NCI-H460 (cell line): ENCODE measurements at regions not wholly inside any gene's neighbourhood (a gene's known extent, or its start where the extent isn't known, plus 50 kb on each side); places are given as distances from the start of the nearest gene placed in this dataset.

Experiments
- DNase-seq: peaks from one replicate; pipeline ENCODE4 v3.0.0-alpha.2; 2016; ENCODE audit warnings: low read depth; ENCODE audit errors: extremely low read depth
- small RNA-seq, 2 experiments: library from RNA; depleted of rRNA; stranded (forward); fragments of <200 nt; gene quantifications; one replicate each; pipeline ENCODE3, GENCODE V24; 2014

DNA sequence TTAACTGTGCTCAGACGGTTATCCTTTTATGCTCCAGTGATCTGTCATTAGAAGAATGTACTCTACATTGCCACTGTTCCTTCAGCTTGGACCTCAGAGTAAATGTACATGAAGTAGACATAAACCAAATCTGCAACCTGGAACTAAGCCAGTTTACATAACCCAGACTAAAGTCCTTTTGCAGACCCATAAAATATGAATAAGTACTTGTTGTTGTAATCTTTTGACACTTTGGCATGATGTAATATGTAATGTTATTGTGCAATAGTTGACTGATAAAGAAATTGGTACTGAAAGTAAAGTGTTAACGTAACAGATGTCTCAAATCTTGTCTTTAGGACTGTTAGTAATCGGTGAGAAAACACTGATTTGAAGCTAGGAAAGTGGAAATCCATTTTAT lies 115.8 kb upstream of the SORCS1 start:
- peak; percentile 2 for DNase-seq

DNA sequence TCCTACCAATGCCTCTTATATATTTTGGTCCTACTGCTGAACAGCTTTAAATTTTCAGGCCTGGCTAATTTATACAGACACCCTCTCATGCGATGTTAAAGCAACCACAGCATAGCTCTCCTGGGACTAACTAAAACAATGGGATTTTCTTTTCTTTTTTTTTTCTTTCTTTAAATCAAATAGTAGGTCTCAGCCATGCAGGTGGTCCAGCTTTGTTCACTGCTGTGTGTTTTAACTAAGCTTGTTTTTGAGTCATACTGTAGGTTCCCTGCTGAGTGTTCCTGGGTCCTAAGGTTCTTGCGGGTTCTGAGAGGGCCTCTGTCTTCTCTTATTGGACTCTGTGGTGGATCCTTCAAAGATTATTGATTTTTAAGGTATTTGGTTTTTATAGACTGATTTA lies 113.1 kb upstream of the SORCS1 start:
- no peak for DNase-seq

DNA sequence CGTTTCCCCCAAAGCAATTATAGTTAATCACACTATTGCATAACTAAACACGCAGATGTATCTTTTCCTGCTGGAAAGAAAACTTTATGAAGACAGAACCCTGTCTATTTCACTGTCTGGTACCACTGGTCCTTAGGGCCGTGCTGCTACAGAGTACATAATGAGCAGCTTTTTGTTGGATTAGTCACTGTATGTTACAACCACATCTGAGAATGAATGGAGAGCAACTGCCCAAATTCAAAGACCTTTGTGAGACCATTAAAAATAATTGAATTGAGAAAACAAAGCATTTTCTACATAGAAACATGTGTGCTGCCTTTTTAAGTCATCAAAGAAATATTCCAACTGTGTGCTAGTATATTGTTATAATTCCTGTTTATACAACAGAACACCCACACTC lies 111.3 kb upstream of the SORCS1 start:
- DNase-seq: no peak

DNA sequence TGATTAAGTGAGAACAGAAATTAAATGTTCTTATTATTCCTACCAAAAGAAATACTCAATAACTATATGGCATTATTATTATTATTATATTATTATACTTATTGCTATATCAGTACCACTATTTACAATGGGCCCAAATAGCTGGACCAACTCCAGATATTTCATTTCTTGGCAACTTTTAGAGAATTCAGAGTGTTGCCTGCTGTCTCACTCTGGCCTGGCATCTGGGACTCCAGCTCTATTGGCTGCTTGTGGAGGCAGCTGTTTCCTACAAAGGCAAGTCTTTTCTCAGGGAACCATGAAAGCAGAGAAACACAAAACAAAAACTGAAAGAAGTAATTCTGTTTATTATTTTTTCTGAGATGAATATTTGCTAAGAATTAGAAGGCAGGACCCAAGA lies 105.1 kb upstream of the SORCS1 start:
- DNase-seq: no peak

DNA sequence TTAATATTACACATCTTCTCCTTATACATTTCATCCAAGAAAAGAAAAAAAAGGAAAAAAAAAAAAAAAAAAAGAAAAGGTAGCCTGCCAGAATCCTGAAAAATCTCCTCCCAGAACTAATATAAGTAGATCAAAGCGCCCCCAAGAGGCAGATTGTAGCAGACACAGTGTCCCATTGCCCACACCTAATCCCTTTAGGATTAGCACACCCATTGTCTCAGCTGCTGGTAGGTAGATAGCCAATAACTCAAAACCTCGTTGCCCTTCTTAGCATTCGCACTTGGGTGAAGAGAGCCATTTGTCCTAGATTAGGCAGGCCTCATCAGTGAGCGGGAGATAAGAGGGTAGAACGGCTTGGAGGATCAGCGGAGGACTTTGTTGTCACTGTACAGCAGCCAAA lies 100.2 kb upstream of the SORCS1 start:
- no peak for DNase-seq

DNA sequence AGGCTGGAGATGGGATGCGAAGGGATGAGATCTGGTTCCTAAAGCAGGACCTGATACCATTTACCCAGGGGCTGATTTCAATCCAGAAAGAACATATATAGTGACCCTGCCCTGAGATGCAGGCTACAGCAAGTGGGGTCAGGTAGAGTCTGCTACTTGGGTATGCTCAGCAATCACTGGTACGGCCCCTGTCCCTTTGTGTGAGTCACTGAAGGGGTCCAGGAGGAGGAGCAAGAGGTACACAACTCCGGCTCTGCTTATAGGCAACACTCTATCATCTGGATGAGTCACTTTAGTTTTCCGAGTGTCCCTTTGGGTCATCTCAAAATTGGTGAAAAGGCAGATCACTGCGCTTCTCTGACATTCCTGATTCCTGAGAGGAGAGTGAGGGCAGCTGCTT lies 79.6 kb upstream of the SORCS1 start:
- no peak for DNase-seq

DNA sequence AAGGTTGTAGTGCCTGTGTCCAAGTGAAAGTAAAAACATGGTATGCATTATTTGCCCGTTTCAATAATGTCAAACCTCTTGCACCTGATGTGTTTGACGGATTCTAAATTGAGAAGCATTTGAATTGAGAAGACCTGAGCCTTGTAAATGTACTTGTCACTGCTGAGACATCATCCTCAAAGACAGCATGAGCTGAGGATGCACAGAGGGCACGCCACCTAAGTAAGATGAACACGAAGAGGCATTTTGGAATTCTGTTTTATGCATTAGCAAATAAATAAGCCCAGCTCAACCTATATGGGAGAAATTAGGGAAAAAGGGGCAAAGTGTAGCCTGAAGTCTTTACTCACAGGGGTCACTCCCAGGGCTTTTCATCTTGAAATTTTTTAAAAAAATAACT lies 73.8 kb upstream of the SORCS1 start:
- no peak for DNase-seq

DNA sequence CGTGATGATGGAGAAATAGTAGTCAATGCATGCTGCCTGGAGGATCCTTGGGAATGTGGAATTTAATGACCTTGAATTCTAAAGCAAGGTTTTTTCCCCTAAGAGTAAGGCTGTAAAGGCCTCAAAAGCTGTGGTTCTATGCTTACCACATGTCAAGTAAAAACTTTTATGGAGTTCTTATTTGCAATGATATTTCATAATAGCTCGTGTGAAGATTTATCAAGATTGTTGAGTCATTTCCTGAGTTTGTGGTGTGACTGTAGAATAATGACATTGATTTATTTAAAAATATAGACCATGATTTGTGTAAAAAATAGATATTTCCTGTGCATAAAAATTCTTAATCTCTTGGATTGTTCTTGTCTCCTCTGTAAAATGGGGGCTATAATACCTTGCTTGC lies 67.5 kb upstream of the SORCS1 start:
- no peak for DNase-seq

DNA sequence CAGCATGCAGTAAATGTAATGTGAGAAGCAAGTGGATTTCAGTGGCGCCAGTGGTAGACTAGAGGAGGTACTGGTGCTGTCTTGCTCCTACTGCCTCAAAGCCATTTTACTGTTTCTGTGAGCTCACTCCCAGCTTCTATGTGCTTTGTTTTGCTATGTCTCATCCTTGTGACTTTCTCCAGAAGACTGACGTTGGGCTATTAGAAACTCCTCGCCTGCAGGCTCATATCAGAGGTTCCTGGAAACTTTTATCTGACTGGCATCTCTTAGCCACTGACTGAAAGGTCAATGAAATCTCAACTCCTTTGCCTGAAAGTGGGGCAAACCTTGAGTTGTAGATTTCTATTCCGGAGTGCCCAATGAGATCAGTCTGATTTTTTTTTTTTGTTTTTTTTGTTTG lies 66.4 kb upstream of the SORCS1 start:
- no peak for DNase-seq

DNA sequence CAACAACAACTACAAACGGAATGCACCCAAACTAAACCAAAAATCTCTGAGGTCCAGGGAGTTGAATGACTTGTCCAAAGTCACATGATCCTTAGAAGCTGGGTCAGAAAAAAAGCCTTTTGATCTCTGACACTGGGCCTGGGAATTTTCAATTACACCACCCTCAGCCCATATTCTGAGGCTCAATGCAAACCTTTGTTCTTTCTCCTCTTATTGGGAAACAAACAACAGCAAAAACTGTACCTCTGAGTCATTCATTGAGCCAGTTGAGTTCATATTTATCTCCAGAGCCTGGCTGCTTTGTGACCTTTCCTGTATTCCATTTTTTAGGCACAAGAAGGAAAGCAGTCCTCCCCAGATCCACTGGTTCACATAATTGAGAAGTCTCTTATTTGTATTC lies 51.2 kb upstream of the SORCS1 start:
- DNase-seq: no peak

Small RNAs in the stretch of these regions (small RNA-seq; reads per million reads assigned to genes)
- gene AL390123.1: 0 reads per million in 2 experiments
- 0 to 0.06 reads per million in 2 experiments for gene RNA5SP326
- 0.15 to 1.4 reads per million in 2 experiments for gene RNU5B-6P
- gene RNU6-839P: 0 reads per million in 2 experiments
